RWPE2 (cell line): ENCODE measurements at regions not wholly inside any gene's neighbourhood (a gene's known extent, or its start where the extent isn't known, plus 50 kb on each side); places are given as distances from the start of the nearest gene placed in this dataset.

ENCODE experiments used
- ATAC-seq: fragments of 200-7000 bp; cut with Tn5 transposase; 3 replicates; pipeline ENCODE4 v1.9.1; 2021; ENCODE audit warnings: low read depth
- DNase-seq: peaks from one replicate; pipeline ENCODE4 v3.0.0-alpha.2; 2020; ENCODE audit warnings: low spot score
- H3K27ac ChIP-seq: fragments of 450-650 bp; 2 replicates; pipeline ENCODE4 v1.5.1; 2017; ENCODE audit warnings: mild to moderate bottlenecking; ENCODE audit not compliant: poor library complexity, severe bottlenecking
- H3K27me3 ChIP-seq: fragments of 250-450 bp; sonication (Bioruptor Pico); 2 replicates; pipeline ENCODE4 v1.5.1; 2021; ENCODE audit warnings: mild to moderate bottlenecking, moderate library complexity; ENCODE audit not compliant: insufficient read depth, poor library complexity, severe bottlenecking
- H3K36me3 ChIP-seq: fragments of 250-450 bp; sonication (Bioruptor Pico); 2 replicates; pipeline ENCODE4 v1.5.1; 2020; ENCODE audit warnings: low read depth, mild to moderate bottlenecking, moderate library complexity
- H3K4me1 ChIP-seq: fragments of 250-450 bp; sonication (Bioruptor Pico); 2 replicates; pipeline ENCODE4 v1.5.1; 2021; ENCODE audit warnings: mild to moderate bottlenecking, moderate library complexity; ENCODE audit not compliant: insufficient read depth, poor library complexity, severe bottlenecking
- H3K4me3 ChIP-seq: fragments of 250-450 bp; sonication (Bioruptor Pico); 2 replicates; pipeline ENCODE4 v1.5.1; 2021; ENCODE audit warnings: mild to moderate bottlenecking, moderate library complexity; ENCODE audit not compliant: severe bottlenecking
- H3K9me3 ChIP-seq: fragments of 250-450 bp; sonication (Bioruptor Pico); 2 replicates; pipeline ENCODE4 v1.5.1; 2021; ENCODE audit warnings: mild to moderate bottlenecking, moderate library complexity; ENCODE audit not compliant: severe bottlenecking
- TF ChIP-seq, protein P1 (sequence below): fragments of 450-650 bp; IDR thresholded peaks from one replicate; pipeline ENCODE4 v1.5.1; 2017; ENCODE audit warnings: mild to moderate bottlenecking, moderate library complexity; ENCODE audit not compliant: poor library complexity, severe bottlenecking

DNA sequence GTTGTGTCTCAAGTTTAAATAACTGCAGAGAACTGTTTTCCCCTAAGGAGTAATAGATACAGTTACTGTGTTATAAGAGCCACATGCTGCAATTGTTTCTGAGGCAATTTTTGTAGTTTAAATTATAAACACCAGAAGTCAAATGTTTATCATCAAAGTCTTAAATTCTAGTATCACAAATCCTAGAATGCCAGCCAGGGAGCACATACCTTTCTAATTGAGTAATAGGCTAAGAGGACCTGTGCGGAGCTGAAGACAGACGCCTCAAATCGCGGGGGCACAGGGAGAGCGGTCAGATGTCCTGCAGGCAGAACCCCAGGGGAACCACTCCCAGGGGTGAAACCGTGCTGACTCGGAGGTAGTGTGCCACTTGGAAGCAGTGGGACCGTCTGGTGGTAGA, 65.2 kb upstream of the TNFRSF19 start:
- Histone ChIP-seq H3K9me3 (no peaks in the 10 kb centered on the region), H3K4me1 (peaks cover 3% of the 10 kb centered on the region), H3K27me3 (no peaks in the 10 kb centered on the region), H3K36me3 (no peaks in the 10 kb centered on the region), H3K4me3 (no peak overlapping the region), H3K27ac (no peak overlapping the region)
- DNase-seq = no peak
- ATAC-seq = no peak
- TF ChIP-seq, protein P1, sequence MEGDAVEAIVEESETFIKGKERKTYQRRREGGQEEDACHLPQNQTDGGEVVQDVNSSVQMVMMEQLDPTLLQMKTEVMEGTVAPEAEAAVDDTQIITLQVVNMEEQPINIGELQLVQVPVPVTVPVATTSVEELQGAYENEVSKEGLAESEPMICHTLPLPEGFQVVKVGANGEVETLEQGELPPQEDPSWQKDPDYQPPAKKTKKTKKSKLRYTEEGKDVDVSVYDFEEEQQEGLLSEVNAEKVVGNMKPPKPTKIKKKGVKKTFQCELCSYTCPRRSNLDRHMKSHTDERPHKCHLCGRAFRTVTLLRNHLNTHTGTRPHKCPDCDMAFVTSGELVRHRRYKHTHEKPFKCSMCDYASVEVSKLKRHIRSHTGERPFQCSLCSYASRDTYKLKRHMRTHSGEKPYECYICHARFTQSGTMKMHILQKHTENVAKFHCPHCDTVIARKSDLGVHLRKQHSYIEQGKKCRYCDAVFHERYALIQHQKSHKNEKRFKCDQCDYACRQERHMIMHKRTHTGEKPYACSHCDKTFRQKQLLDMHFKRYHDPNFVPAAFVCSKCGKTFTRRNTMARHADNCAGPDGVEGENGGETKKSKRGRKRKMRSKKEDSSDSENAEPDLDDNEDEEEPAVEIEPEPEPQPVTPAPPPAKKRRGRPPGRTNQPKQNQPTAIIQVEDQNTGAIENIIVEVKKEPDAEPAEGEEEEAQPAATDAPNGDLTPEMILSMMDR = no peak

DNA sequence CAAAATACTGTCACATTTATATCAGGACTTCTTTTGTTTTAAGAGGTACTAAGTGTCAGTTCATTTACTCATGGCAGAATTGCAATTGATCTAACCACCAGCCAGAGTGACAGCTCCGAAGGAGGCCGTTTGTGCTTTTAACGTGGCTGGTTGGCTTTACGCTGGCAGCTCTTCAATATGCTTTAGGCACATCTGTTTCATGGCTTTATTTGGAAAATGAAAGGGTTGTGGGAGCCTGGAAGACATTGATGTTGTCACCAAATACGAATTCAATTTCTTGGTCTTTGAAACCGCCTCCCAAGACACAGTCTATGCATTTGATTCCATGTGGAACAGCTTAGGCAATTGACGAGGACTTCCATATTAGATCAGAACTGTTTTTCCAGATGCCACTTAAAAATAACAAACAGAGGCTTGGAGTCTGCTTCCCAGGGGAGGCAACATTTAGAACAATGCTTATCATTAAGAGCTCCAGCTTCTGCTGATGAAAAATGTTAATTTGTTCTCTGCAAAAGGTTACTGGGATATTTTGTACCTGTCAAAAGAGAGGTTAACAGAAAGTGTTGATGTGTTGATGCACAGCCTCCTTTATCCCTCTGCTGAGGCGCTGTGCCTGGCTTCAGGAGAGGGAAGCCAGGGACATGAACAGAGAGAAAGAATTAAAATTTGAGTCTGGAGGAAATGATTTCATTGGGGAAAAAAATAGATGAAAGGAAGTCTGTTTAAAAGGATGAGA, 64.0 kb upstream of the TNFRSF19 start:
- H3K27ac ChIP-seq = no peak overlapping the region
- H3K27me3 ChIP-seq = no peaks in the 10 kb centered on the region
- no peak overlapping the region for H3K4me3 ChIP-seq
- no peaks in the 10 kb centered on the region for H3K9me3 ChIP-seq
- TF ChIP-seq, protein P1 = no peak
- peaks cover 12% of the 10 kb centered on the region for H3K4me1 ChIP-seq
- ATAC-seq (no peak), DNase-seq (no peak)
- no peaks in the 10 kb centered on the region for H3K36me3 ChIP-seq

DNA sequence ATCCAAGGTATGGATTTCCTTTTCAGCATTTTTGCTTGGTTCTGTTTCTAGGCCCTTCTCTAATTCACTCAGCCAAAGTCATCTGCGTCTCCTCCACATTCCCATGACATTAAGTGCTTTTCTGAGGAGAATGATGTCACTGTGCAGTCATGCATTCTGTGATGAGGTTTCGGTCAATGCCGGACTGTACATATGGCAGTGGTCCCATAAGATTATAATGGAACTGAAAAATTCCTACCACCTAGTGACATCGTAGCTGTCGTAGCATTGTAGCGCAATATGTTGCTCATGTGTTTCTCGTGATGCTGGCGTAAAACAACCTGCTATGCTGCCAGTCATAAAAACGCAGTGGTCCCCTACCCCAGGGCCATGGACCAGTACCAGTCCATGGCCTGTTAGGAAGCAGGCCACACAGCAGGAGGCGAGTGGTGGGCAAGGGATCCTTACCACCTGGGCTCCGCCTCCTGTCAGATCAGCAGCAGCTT, 63.4 kb upstream of the TNFRSF19 start:
- Histone ChIP-seq H3K27me3 (no peaks in the 10 kb centered on the region), H3K9me3 (no peaks in the 10 kb centered on the region), H3K4me3 (no peak overlapping the region), H3K4me1 (peaks cover 12% of the 10 kb centered on the region), H3K36me3 (no peaks in the 10 kb centered on the region), H3K27ac (no peak overlapping the region)
- ATAC-seq = no peak
- TF ChIP-seq, protein P1 = no peak
- DNase-seq = no peak

DNA sequence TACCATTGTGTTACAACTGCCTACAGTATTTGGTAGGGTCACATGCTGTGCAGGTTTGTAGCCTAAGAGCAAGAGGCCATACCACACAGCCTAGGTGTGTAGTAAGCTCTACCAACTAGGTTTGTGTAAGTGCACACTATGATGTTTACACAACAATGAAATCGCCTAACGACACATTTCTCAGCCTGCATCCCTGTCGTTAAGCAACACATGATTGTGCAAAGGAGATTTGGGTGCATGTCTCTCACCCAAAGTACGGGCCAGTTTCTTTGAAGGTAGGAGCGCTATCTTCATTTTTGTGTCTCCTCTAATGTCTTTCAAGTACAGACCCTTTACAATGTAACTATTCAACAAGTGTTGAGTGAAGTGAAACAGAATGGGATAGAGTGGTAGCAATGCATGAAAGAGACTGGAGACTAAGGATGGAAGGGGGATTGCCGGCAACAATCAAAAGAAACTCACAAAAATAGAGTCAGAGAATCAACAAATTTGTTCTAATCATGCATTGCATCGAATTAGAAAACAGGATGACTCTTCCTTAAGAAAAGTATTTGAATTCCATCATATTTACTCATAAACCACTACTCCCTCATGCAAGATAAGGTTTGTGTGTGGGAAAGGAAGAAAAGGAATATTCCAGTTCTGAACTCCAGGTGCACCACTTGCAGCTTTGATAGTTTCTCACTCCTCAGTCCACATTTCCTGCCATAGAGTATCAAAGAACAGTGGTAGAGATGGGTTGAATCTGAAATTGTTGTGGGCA, 60.2 kb upstream of the TNFRSF19 start:
- TF ChIP-seq, protein P1 = no peak
- no peak overlapping the region for H3K27ac ChIP-seq
- no peak for DNase-seq

More for the DNA sequence above, 60.2 kb upstream of the TNFRSF19 start:
- Histone ChIP-seq H3K4me3 (no peak overlapping the region), H3K4me1 (peaks cover 12% of the 10 kb centered on the region), H3K36me3 (no peaks in the 10 kb centered on the region), H3K9me3 (no peaks in the 10 kb centered on the region), H3K27me3 (no peaks in the 10 kb centered on the region)
- peak; percentile 58 for ATAC-seq
